ENCODE measurements at regions not wholly inside any gene's neighbourhood (a gene's known extent, or its start where the extent isn't known, plus 50 kb on each side); places are given as distances from the start of the nearest gene placed in this dataset.

DNA sequence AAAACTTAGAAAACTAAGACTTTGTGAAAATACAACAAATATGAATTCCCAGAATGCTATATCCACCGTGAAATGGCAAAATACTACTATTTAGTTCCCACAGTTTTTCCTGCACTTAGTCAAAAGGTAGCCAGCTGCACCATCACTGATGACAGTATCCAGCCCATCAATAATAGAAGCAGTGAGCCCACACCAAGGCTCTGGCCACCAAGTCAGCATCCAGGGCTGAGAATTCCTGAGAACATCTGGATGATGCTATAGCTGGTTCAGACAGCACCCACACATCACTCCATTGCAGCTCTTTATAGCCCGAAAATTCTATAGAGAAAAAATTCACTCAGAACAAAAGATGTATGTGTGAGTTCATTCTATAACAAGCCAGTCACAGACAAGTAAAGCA, 159.1 kb upstream of the SPATS2L start:
- Histone ChIP-seq H3K79me2 (no peaks in the 10 kb centered on the region), H3K27ac (no peak overlapping the region), H3K27me3 (ENCODE audit: control insufficient read depth, insufficient read depth, low read length) (no peaks in the 10 kb centered on the region), H3K4me2 (ENCODE audit: low read length) (no peak overlapping the region), H3K4me3 (ENCODE audit: low read depth, low read length) (no peak overlapping the region), H3K4me1 (no peaks in the 10 kb centered on the region), H3K9ac (no peak overlapping the region), H3K9me3 (ENCODE audit: control insufficient read depth, low read length) (no peaks in the 10 kb centered on the region), H3K36me3 (ENCODE audit: control insufficient read depth, insufficient read depth, low read length) (no peaks in the 10 kb centered on the region), H2AFZ (no peak overlapping the region)
- TF ChIP-seq, protein P1, sequence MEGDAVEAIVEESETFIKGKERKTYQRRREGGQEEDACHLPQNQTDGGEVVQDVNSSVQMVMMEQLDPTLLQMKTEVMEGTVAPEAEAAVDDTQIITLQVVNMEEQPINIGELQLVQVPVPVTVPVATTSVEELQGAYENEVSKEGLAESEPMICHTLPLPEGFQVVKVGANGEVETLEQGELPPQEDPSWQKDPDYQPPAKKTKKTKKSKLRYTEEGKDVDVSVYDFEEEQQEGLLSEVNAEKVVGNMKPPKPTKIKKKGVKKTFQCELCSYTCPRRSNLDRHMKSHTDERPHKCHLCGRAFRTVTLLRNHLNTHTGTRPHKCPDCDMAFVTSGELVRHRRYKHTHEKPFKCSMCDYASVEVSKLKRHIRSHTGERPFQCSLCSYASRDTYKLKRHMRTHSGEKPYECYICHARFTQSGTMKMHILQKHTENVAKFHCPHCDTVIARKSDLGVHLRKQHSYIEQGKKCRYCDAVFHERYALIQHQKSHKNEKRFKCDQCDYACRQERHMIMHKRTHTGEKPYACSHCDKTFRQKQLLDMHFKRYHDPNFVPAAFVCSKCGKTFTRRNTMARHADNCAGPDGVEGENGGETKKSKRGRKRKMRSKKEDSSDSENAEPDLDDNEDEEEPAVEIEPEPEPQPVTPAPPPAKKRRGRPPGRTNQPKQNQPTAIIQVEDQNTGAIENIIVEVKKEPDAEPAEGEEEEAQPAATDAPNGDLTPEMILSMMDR (IDR thresholded peaks at IDR 0.05), result no peak

DNA sequence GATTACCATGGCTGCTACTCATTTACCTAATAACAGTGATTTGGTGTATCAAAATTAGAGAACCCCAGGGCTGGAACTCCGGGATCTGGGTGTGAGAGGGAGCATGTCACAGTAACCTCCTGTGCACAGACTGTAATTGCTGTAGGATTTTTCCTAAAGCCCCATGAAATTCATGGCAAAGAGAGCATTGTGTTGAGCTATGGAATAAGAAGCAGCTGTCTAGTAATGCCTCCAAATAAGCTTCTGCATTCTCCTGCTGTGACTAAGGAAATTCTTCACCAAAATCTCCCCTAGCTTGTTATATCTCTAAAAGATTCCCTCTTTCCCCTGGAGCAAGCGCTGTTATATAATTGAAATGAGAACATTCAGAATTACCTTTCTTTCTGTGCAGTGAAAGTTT, 158.1 kb upstream of the SPATS2L start:
- Histone ChIP-seq H3K36me3 (ENCODE audit: control insufficient read depth, insufficient read depth, low read length) (no peaks in the 10 kb centered on the region), H2AFZ (no peak overlapping the region), H3K27ac (no peak overlapping the region), H3K9me3 (ENCODE audit: control insufficient read depth, low read length) (no peaks in the 10 kb centered on the region), H3K4me3 (ENCODE audit: low read depth, low read length) (no peak overlapping the region), H3K27me3 (ENCODE audit: control insufficient read depth, insufficient read depth, low read length) (no peaks in the 10 kb centered on the region), H3K4me2 (ENCODE audit: low read length) (no peak overlapping the region), H3K9ac (no peak overlapping the region), H3K79me2 (no peaks in the 10 kb centered on the region), H3K4me1 (no peaks in the 10 kb centered on the region)
- TF ChIP-seq, protein P1 (IDR thresholded peaks at IDR 0.05), result no peak

DNA sequence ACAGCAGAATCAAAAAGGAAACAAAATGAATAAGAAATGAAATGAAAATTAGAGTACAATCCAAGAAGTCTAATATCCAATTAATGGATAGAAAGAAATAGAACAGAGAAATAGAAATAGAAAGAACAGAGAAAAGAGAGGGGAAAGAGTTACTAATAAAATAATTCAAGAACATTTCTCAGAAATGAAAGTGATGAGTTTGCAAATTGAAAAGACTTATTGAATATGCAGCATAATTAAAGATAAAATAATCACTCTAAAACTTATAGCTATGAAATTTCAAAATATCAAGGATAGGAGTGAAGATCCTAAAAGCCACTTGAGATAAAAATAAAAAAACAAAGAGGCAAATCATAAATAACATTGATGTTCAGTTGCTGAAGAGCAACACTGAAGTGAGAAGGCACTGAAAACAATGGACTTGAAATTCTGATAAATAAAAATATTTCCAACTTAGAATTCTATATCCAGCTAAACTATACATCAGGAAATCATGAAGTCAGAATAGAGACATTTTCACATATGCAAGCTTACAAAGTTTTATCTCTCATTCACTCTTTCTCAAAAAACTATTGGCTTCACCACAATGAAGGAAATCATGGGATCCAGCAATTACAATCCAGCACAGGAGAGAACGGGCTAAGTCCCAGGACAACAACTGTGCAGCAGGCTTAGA, 155.9 kb upstream of the SPATS2L start:
- Histone ChIP-seq H3K9me3 (ENCODE audit: control insufficient read depth, low read length) (no peaks in the 10 kb centered on the region), H3K27ac (no peak overlapping the region), H3K79me2 (no peaks in the 10 kb centered on the region), H3K9ac (no peak overlapping the region), H3K36me3 (ENCODE audit: control insufficient read depth, insufficient read depth, low read length) (no peaks in the 10 kb centered on the region), H3K4me3 (ENCODE audit: low read depth, low read length) (no peak overlapping the region), H3K4me2 (ENCODE audit: low read length) (no peak overlapping the region), H3K4me1 (no peaks in the 10 kb centered on the region), H3K27me3 (ENCODE audit: control insufficient read depth, insufficient read depth, low read length) (no peaks in the 10 kb centered on the region), H2AFZ (no peak overlapping the region)
- TF ChIP-seq, protein P1 (IDR thresholded peaks at IDR 0.05), result no peak

DNA sequence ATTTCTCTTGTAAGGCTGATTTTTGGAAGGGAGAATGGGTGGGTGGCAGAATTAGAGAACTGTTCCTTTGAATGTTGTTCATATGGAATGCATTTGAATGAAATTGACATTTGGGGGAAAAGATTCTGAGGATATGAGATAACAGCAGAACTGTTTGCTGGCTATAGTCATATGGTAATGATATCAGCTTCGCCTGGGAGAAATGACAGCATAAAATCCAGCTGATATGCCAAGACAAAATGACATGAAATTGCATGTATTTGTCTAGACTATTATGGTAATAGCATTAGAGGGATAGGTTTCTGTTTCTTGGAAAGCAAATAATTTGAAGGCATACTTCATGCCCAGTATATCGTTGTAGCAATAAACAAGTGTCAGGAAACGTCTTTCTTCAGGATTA, 150.8 kb upstream of the SPATS2L start:
- Histone ChIP-seq H3K36me3 (ENCODE audit: control insufficient read depth, insufficient read depth, low read length) (no peaks in the 10 kb centered on the region), H3K27me3 (ENCODE audit: control insufficient read depth, insufficient read depth, low read length) (no peaks in the 10 kb centered on the region), H3K4me2 (ENCODE audit: low read length) (no peak overlapping the region), H3K79me2 (no peaks in the 10 kb centered on the region), H3K9me3 (ENCODE audit: control insufficient read depth, low read length) (no peaks in the 10 kb centered on the region), H3K4me3 (ENCODE audit: low read depth, low read length) (no peak overlapping the region), H3K4me1 (no peaks in the 10 kb centered on the region), H3K27ac (no peak overlapping the region), H3K9ac (no peak overlapping the region), H2AFZ (no peak overlapping the region)
- TF ChIP-seq, protein P1 (IDR thresholded peaks at IDR 0.05), result no peak

DNA sequence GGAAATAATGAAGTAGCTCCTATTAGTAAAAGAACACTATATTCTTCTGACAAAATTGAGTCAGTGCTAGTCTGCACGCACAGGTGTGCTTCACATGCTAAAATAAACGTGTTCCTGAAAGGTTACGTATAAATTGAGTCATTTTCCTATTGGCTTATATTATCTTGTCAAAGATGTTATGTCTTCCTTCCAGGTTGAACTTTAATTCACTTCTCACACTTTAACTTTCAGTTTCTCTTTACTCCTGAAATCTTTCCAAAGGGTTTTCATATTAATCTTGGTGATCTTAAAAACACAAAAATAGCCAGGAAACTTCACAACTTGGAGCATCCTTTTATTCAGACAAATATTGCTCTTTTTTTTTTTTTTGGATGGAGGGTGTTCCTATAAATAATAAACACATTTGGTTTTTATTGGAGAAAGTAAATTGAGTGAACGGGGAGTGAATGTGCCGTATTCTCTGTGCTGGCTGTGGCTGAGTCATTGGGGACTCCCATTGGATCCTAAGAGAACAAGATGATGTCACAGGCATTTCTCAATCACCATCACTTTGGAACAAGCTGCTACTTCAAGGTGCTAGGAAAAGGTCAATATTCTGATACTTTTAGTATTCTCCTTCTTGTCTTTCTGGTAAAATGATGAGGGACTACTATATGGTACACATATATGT, 150.2 kb upstream of the SPATS2L start:
- no peak overlapping the region for H3K27ac ChIP-seq

More for the DNA sequence above, 150.2 kb upstream of the SPATS2L start:
- no peaks in the 10 kb centered on the region for H3K79me2 ChIP-seq
- H3K4me3 ChIP-seq (ENCODE audit: low read depth, low read length), result no peak overlapping the region
- H3K4me1 ChIP-seq, result no peaks in the 10 kb centered on the region
- no peak overlapping the region for H3K9ac ChIP-seq
- no peaks in the 10 kb centered on the region for H3K9me3 ChIP-seq (ENCODE audit: control insufficient read depth, low read length)
- no peaks in the 10 kb centered on the region for H3K27me3 ChIP-seq (ENCODE audit: control insufficient read depth, insufficient read depth, low read length)
- no peak overlapping the region for H2AFZ ChIP-seq
- no peaks in the 10 kb centered on the region for H3K36me3 ChIP-seq (ENCODE audit: control insufficient read depth, insufficient read depth, low read length)
- TF ChIP-seq, protein P1 (IDR thresholded peaks at IDR 0.05), result no peak
- no peak overlapping the region for H3K4me2 ChIP-seq (ENCODE audit: low read length)

All from parathyroid adenoma (tissue), 2 donors.